Left renal pelvis (tissue), 4 donors: ENCODE measurements at regions not wholly inside any gene's neighbourhood (a gene's known extent, or its start where the extent isn't known, plus 50 kb on each side); places are given as distances from the start of the nearest gene placed in this dataset.
"Not testable (repeated sequence)": the region's sequence is repeated elsewhere in the genome, so short reads cannot be mapped to it uniquely, and the experiment has no call there.

ENCODE experiments used
- DNase-seq, 4 donors: peaks; one replicate each; pipeline ENCODE4 v3.0.0-alpha.2; 2013; ENCODE audit warnings: low read depth in 4 of 4, low spot score in 3 of 4

DNA sequence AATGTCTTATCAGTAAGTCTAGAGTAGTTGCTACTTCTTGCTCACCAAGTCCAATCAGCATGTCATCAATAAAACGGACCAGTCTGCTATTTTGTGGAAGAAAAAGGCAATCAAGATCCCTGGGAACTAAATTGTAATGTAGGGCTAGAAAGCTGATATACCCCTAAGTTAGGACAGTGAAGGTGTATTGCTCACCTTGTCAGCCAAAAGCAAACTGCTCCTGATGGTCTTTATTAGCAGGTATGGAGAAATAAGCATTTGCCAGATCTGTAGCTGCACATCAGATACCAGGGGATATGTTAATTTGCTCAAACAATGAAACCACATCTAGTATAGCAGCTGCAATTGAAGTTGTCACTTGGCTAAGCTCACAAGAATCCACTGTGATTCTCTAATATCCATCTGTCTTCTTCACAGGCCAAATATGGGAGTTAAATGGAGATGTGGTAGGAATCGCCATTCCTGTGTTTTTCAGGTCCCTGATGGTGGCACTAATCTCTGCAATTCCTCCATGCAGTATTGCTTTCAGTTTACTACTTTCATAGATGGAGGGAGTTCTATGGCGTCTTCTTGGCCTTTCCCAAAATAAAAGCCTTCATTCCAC is 75.0 kb downstream of the TMEM237 start:
- no peak for DNase-seq

DNA sequence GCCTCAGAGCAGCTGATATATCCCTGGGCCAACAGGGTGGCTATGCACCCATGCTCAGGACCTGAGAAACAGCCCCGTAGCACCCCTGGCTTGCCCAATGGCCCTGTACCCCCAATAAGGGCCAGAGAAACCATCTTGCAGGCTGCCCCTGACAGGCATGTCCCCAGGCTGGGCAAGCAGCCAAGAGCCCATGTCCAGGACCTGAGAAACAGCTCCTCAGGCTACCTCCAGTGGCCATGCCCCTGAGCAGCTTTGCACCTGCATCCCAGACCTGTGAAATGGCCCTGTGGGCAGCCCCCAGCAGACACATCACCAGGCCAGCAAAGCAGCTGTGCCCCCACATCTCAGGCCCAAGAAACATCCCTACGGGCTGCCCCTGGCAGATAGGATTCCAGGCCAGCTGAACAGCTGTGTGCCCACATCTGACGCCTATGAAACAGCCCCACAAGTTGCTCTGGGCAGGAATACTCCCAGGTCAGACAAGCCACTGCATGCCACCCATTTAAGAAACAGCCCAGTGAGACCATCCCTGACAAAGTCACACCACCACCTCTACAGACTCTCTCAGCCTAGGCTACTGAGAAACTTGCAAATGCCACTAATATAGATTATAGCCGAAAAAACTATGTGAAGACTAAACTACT is 84.1 kb downstream of the TMEM237 start:
- DNase-seq, result no peak

DNA sequence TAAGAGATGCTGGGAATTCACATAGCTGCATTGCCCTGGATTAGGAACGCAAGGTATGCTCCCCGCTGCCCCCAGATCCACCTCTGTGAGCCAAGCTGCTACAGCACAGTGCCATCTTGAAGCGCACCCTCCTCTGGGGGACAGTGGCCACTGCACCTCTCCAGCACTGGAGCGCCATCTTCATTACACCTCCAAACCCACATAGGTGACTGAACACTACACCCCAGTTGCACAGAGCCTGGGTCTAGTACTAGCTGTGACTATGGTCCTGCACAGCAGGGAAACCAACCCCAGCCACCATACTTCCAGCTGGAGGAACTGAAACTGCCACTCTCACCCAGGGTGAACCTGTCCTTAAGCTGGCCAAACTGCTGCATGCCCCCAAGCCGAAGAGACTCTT is 84.6 kb downstream of the TMEM237 start:
- DNase-seq, result no peak

DNA sequence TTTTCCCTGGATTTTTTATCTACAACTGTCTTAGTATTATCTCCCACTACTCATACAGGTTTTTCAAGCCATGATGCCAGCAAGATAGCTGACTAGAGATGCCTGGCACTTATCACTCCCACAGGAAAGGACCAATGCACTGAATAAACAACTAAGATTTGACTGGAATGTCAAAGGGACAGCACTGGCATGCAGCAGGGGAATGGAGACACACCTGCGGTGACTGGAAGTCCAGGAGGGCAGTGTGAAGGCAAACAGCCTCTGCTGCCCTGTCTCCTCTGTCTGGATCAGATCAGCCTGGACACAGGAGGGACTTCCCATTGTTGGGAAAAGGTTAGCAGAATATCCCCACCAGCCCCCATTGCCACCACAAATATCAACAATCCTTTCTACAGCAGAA is 85.1 kb downstream of the TMEM237 start:
- no peak for DNase-seq

DNA sequence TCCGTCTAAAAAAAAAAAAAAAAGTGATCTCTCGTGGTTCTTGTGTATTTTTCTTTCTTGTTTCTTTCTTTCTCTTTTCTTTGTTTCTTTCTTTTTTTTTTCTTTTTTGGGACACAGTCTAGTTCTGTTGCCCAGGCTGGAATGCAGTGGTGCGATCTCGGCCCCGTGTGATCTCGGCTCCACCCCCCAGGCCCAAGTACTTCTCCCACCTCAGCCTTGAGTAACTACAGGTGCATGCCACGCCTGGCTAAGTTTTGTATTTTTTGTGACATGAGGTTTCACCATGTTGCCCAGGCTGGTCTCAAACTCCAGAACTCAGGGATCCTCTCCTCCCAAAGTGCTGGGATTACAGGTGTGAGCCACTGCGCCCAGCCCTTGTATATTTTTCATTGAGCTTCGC is 91.4 kb downstream of the TMEM237 start:
- DNase-seq, result no peak

DNA sequence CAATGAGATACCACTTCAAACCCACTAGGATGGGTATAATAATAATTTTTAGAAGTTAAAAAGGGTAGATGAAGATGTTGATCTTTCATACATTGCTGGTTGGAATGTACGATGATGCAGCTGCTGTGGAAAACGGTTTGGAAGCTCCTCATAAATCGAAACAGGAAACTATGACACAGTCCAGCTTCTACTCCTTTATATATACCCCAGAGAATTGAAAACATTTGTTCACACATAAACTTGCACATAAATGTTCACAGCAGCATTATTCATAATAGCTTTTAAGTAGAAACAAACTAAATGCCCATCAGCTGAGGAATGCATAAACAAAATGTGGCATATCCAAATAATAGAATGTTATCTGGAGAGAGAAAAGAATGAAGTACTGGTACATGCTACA is 95.0 kb downstream of the STRADB start:
- peak in 1 of 4 donors; percentile 0 for DNase-seq

DNA sequence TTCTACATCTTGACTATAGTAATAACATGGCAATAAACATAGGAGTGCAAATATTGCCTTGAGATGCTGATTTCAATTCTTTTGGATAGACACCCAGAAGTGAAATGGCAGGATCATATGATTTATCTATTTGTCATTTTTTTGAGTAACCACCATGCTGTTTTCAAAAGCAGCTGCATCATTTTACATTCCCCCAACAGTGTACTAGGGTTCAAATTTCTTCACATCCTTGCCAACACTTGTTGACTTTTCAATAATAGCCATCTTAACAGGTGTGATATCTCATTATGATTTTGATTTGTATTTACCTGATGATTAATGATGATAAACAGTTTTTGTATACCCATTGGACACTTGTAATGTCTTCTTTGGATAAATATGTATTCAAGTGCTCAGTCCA is 90.8 kb downstream of the STRADB start:
- DNase-seq, result no peak

DNA sequence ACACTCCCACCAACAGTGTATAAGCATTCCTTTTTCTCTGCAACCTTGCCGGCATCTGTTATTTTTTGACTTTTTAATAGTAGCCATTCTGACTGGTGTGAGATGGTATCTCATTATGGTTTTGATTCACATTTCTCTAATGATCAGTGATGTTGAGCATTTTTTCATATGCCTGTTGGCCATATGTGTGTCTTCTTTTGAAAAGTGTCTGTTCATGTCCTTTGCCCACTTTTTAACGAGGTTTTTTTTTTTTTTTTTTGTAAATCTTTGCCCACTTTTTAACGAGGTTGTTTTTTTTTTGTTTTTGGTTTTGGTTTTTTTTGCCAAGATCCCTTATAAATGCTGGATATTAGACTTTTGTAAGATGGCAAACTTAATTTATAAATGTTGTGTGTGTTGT is 87.7 kb downstream of the STRADB start:
- not testable (repeated sequence) for DNase-seq

DNA sequence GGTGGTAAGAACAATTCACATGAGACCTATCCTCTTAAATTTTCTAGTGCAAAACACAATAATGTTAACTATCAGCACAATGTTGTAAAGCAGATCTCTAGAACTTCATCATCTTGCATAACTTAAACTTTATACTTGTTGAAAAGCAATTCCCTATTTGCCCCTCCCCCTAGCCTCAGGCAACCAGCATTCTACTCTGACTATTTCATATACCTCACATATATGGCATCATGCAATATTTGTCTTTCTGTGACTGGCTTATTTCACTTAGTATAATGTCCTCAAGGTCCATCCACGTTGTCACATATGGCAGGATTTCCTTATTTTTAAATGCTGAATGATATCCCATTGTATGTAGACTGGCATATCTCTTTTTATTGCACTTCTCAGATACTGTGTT is 86.5 kb downstream of the STRADB start:
- DNase-seq, result no peak

DNA sequence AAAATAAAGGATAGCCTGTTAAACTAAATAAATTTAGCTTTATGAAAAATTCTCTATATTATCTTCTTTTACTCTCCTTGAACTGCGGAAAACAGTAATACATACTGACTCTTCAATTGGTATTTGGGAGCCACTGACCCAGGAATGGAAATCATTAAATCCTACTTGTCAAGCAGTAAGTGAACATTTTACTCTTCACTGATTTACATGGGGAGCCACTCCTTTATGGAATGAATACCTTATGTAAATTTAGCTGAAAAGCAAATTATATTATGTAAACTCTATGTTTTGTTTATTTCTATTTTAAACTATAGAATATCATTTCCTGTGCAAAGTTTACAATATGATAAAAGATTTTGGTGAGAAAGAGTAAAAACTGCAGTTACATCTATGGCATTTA is 85.2 kb downstream of the STRADB start:
- DNase-seq, result no peak

DNA sequence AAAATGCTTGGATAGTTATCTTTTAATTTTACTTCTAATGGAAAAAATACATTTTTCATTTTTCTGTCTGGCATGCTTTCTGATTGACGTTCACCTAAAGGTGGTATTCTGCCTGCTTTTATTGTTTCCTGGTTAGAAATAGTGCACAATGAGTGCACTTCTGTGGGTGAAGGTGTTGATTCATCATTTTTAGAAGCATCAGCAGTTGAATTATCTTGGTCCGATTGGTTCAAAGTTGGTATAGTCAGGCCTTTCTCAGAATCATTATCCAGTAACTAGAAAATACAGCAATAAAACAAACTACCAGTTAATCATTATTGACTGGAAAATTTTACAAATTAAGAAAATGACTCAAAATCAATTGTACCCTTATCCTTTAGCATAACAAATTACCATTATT is 84.5 kb downstream of the STRADB start:
- DNase-seq, result no peak

DNA sequence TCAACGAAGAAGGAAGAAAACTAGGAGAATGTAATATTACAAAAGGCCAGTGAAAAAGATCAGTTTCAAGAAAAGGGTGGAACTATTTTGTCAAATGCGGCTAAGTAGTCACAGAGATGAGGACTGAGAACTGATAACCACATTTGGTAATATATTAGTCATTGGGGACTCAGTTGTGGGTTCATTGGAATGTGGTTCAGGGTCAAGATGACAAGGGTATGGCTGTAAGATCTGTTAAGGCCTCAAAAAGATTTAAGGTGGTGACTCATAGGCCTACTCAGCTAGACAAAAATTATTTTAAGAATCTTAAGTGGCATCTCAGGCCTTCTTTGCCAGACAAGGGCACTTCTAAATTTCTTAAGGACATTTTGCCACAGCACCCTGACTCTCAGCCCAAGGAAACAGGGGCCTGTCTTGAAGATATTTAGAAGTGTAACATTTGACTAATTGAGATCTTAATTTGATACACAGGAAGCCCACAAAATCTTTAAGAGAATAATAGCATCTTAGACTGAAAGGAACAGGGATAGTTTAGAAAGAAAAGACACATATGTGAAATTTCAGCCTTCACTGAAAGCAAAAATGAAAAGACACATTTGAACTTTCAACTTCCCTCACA is 81.3 kb downstream of the STRADB start:
- no peak for DNase-seq
